SKM-1 (cell line): ENCODE measurements at regions not wholly inside any gene's neighbourhood (a gene's known extent, or its start where the extent isn't known, plus 50 kb on each side); places are given as distances from the start of the nearest gene placed in this dataset.

ENCODE experiments used
- DNase-seq: peaks from one replicate; lab custom pipeline; 2025; ENCODE audit not compliant: unreplicated experiment; lab: John Stamatoyannopoulos, UW

- no peak for DNase-seq
Observed at GRCh38 chr3:104856741-104857140, 510.0 kb upstream of the ALCAM start.

GRCh38 chr3:104868291-104868690 lies 498.4 kb upstream of the ALCAM start:
- no peak for DNase-seq

- no peak for DNase-seq
Observed at GRCh38 chr3:104870276-104870675, 496.4 kb upstream of the ALCAM start.

- DNase-seq: no peak
Observed at GRCh38 chr3:104873331-104873730, 493.4 kb upstream of the ALCAM start.

- DNase-seq: peak; percentile 84
Observed at GRCh38 chr3:104878395-104878794, 488.3 kb upstream of the ALCAM start.

- DNase-seq: no peak
Observed at GRCh38 chr3:104879919-104880318, 486.8 kb upstream of the ALCAM start.

- no peak for DNase-seq
Observed at GRCh38 chr3:104885214-104885814, 481.4 kb upstream of the ALCAM start.

- peak; percentile 95 for DNase-seq
Observed at GRCh38 chr3:104886220-104886995, 480.3 kb upstream of the ALCAM start.

- peak; percentile 63 for DNase-seq
Observed at GRCh38 chr3:104887069-104887468, 479.6 kb upstream of the ALCAM start.

GRCh38 chr3:104887619-104888018 lies 479.1 kb upstream of the ALCAM start:
- DNase-seq: no peak

GRCh38 chr3:104892044-104892443 lies 474.7 kb upstream of the ALCAM start:
- DNase-seq: no peak

- DNase-seq: no peak
Observed at GRCh38 chr3:104896624-104897023, 470.1 kb upstream of the ALCAM start.

GRCh38 chr3:104901396-104901795 lies 465.3 kb upstream of the ALCAM start:
- DNase-seq: no peak

GRCh38 chr3:104903064-104903463 lies 463.6 kb upstream of the ALCAM start:
- DNase-seq: no peak

GRCh38 chr3:104906001-104906639 lies 460.6 kb upstream of the ALCAM start:
- DNase-seq: no peak

- DNase-seq: no peak
Observed at GRCh38 chr3:104907507-104907906, 459.2 kb upstream of the ALCAM start.

GRCh38 chr3:104908761-104909160 lies 457.9 kb upstream of the ALCAM start:
- DNase-seq: no peak

GRCh38 chr3:104909198-104909597 lies 457.5 kb upstream of the ALCAM start:
- no peak for DNase-seq

- DNase-seq: no peak
Observed at GRCh38 chr3:104909721-104910120, 457.0 kb upstream of the ALCAM start.

- no peak for DNase-seq
Observed at GRCh38 chr3:104911376-104911775, 455.3 kb upstream of the ALCAM start.

GRCh38 chr3:104916971-104917370 lies 449.7 kb upstream of the ALCAM start:
- no peak for DNase-seq

GRCh38 chr3:104920512-104920911 lies 446.2 kb upstream of the ALCAM start:
- DNase-seq: no peak
